ENCODE measurements at regions not wholly inside any gene's neighbourhood (a gene's known extent, or its start where the extent isn't known, plus 50 kb on each side); places are given as distances from the start of the nearest gene placed in this dataset.

DNA sequence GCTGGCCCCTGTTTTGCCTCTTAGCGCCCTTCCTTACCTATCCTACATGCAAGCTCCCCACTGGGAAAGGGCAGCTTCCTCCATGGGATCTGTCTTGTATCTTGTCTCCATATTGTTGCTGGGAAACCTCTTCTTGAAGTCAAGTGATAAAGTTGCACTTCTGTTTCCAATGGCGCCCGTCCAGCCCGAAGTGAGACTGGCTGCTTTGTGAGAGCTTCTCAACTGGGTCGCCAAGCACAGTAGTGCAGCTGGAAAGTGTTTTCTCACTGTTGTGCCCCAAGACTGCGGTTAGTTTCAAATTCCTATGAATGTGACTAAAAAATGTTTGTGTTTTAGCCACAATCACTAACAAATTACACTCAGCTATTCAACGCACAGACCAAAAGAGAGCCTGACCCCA is 506.6 kb upstream of the MPDZ start:
- Mint-ChIP-seq H3K36me3 (no peaks in the 10 kb centered on the region), H3K4me1 (no peaks in the 10 kb centered on the region), H3K27ac (no peak overlapping the region), H3K9me3 (peaks cover 0 to 18% (median 1%) of the 10 kb centered on the region in 8 donors), H3K27me3 (no peaks in the 10 kb centered on the region), H3K4me3 (no peak overlapping the region)
- H3K9me3 ChIP-seq (ENCODE audit: control insufficient read depth in 1 of 2, low read length in 2 of 2) = no peaks in the 10 kb centered on the region
- H3K27me3 ChIP-seq (ENCODE audit: insufficient read depth, low read length) = no peaks in the 10 kb centered on the region
- H3K36me3 ChIP-seq (ENCODE audit: insufficient read depth, low read length) = no peaks in the 10 kb centered on the region
- H3K4me3 ChIP-seq (ENCODE audit: low read length in 2 of 2) = no peak overlapping the region
- CTCF ChIA-PET (ENCODE audit: partially characterized antibody) = no interaction called here
- DNase-seq = no peak
- no peaks in the 10 kb centered on the region for H3K4me1 ChIP-seq (ENCODE audit: insufficient read depth, low read length)
- no peak overlapping the region for H3K27ac ChIP-seq (ENCODE audit: low read depth, low read length)
- intact Hi-C loops (cut with micrococcal nuclease) = no loop called here
- POLR2A ChIA-PET (ENCODE audit: partially characterized antibody) = no interaction called here

DNA sequence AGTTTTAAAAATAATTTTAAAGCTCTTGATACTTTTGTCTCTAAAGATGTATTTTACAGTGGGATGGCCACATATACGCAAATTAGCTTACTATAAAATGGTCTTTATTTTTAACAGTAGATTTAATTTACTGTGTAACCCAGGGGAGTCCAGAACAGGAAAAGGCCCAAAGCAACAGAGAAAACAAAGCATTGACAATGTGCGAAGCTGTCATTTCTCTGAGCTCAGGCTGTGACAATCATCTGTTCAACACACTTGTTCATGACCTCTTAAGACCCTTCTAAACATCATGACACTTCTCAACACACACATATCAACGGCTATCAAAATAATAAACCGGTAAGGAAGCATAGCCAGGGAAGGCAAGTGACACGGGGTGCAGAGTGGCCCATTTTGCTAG is 499.6 kb upstream of the MPDZ start:
- Histone ChIP-seq H3K36me3 (ENCODE audit: insufficient read depth, low read length) (no peaks in the 10 kb centered on the region), H3K27ac (ENCODE audit: low read depth, low read length) (no peak overlapping the region), H3K4me3 (ENCODE audit: low read length in 2 of 2) (no peak overlapping the region), H3K4me1 (ENCODE audit: insufficient read depth, low read length) (no peaks in the 10 kb centered on the region), H3K27me3 (ENCODE audit: insufficient read depth, low read length) (no peaks in the 10 kb centered on the region), H3K9me3 (ENCODE audit: control insufficient read depth in 1 of 2, low read length in 2 of 2) (no peaks in the 10 kb centered on the region)
- Mint-ChIP-seq H3K4me3 (no peak overlapping the region), H3K36me3 (no peaks in the 10 kb centered on the region), H3K27ac (no peak overlapping the region), H3K27me3 (no peaks in the 10 kb centered on the region), H3K4me1 (no peaks in the 10 kb centered on the region), H3K9me3 (peaks cover 0 to 7% (median 2%) of the 10 kb centered on the region in 8 donors)
- POLR2A ChIA-PET (ENCODE audit: partially characterized antibody) = no interaction called here
- intact Hi-C loops (cut with micrococcal nuclease) = no loop called here
- no peak for DNase-seq
- CTCF ChIA-PET (ENCODE audit: partially characterized antibody) = no interaction called here

DNA sequence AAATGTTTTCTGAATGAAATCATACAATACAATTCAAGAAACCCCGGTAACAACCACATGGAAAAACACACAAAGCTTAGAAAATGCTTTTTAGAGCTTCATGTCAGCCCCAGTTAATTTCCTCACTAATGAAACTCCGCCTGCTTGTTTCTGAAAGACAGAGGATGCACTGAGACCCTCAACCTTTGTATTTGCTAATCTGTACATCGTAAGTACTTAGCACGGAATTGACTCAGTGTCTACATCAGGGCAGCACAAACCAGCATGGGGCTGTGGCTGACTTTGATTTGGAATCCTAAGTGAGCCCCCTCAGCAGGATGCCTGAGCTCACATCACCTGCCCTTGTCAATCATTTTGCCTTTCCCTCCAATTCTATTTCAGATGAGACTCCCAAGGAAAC is 499.1 kb upstream of the MPDZ start:
- POLR2A ChIA-PET (ENCODE audit: partially characterized antibody) = no interaction called here
- H3K27ac ChIP-seq (ENCODE audit: low read depth, low read length) = no peak overlapping the region
- DNase-seq = no peak

DNA sequence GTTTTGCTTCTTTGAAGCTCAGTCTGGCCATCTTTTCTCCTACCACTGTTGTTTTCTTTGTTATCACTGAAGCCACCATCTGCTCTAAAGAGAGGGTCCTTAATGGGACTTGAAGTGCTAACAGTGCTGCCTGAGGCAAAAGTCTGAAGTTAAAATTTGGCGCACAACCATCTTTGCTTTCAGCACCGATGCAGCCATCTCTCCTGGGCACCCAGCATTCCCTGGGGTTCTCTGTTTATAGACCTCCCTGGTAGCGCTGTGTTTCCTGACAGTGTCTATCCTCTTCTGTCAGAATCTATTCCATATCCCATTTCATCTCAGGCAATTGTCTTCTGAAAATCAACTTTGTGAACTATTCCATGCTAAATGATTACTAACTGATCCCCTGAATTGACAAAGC is 491.5 kb upstream of the MPDZ start:
- no peak overlapping the region for H3K4me3 Mint-ChIP-seq
- Histone ChIP-seq H3K9me3 (ENCODE audit: control insufficient read depth in 1 of 2, low read length in 2 of 2) (no peaks in the 10 kb centered on the region), H3K4me3 (ENCODE audit: low read length in 2 of 2) (no peak overlapping the region), H3K27ac (ENCODE audit: low read depth, low read length) (no peak overlapping the region), H3K4me1 (ENCODE audit: insufficient read depth, low read length) (no peaks in the 10 kb centered on the region), H3K36me3 (ENCODE audit: insufficient read depth, low read length) (no peaks in the 10 kb centered on the region), H3K27me3 (ENCODE audit: insufficient read depth, low read length) (no peaks in the 10 kb centered on the region)
- intact Hi-C loops (cut with micrococcal nuclease) = no loop called here
- peaks cover 0 to 9% (median 3%) of the 10 kb centered on the region in 8 donors for H3K9me3 Mint-ChIP-seq
- POLR2A ChIA-PET (ENCODE audit: partially characterized antibody) = no interaction called here
- DNase-seq = no peak
- H3K27ac Mint-ChIP-seq = no peak overlapping the region
- CTCF ChIA-PET (ENCODE audit: partially characterized antibody) = no interaction called here
- no peaks in the 10 kb centered on the region for H3K36me3 Mint-ChIP-seq
- H3K4me1 Mint-ChIP-seq = no peaks in the 10 kb centered on the region
- H3K27me3 Mint-ChIP-seq = no peaks in the 10 kb centered on the region

More for the DNA sequence above, 499.1 kb upstream of the MPDZ start:
- H3K4me3 ChIP-seq (ENCODE audit: low read length in 2 of 2) = no peak overlapping the region
- CTCF ChIA-PET (ENCODE audit: partially characterized antibody) = no interaction called here
- H3K4me1 ChIP-seq (ENCODE audit: insufficient read depth, low read length) = no peaks in the 10 kb centered on the region
- no peaks in the 10 kb centered on the region for H3K36me3 ChIP-seq (ENCODE audit: insufficient read depth, low read length)
- Mint-ChIP-seq H3K27ac (no peak overlapping the region), H3K4me3 (no peak overlapping the region), H3K9me3 (peaks cover 0 to 7% (median 2%) of the 10 kb centered on the region in 8 donors), H3K27me3 (no peaks in the 10 kb centered on the region), H3K36me3 (no peaks in the 10 kb centered on the region), H3K4me1 (no peaks in the 10 kb centered on the region)
- intact Hi-C loops (cut with micrococcal nuclease) = no loop called here
- no peaks in the 10 kb centered on the region for H3K27me3 ChIP-seq (ENCODE audit: insufficient read depth, low read length)
- no peaks in the 10 kb centered on the region for H3K9me3 ChIP-seq (ENCODE audit: control insufficient read depth in 1 of 2, low read length in 2 of 2)

DNA sequence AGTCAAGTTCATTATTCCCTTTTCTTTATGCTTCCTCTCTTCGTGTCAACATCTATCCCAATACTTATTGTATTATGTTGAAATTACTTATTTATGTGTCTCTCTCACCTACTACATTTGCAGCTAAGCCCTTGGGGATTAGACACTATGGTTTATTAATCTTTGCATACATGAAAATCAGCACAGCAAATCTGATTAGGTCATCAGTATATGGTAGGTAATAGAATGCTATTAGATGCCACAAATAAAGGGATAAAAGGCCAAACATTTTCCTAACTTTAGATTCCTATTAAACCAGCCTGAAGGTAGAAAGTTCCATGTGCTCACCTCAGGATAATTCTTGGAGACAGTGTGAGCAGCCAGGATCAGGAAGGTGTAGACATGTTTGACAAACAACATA is 490.1 kb upstream of the MPDZ start:
- ChIA-PET CTCF (ENCODE audit: partially characterized antibody) (no interaction called here), POLR2A (ENCODE audit: partially characterized antibody) (no interaction called here)
- Histone ChIP-seq H3K27me3 (ENCODE audit: insufficient read depth, low read length) (no peaks in the 10 kb centered on the region), H3K9me3 (ENCODE audit: control insufficient read depth in 1 of 2, low read length in 2 of 2) (no peaks in the 10 kb centered on the region), H3K4me1 (ENCODE audit: insufficient read depth, low read length) (no peaks in the 10 kb centered on the region), H3K27ac (ENCODE audit: low read depth, low read length) (no peak overlapping the region), H3K4me3 (ENCODE audit: low read length in 2 of 2) (no peak overlapping the region), H3K36me3 (ENCODE audit: insufficient read depth, low read length) (no peaks in the 10 kb centered on the region)
- Mint-ChIP-seq H3K27ac (no peak overlapping the region), H3K27me3 (no peaks in the 10 kb centered on the region), H3K9me3 (peaks cover 0 to 9% (median 1%) of the 10 kb centered on the region in 8 donors), H3K4me3 (no peak overlapping the region), H3K36me3 (no peaks in the 10 kb centered on the region), H3K4me1 (no peaks in the 10 kb centered on the region)
- intact Hi-C loops (cut with micrococcal nuclease) = no loop called here
- DNase-seq = no peak

DNA sequence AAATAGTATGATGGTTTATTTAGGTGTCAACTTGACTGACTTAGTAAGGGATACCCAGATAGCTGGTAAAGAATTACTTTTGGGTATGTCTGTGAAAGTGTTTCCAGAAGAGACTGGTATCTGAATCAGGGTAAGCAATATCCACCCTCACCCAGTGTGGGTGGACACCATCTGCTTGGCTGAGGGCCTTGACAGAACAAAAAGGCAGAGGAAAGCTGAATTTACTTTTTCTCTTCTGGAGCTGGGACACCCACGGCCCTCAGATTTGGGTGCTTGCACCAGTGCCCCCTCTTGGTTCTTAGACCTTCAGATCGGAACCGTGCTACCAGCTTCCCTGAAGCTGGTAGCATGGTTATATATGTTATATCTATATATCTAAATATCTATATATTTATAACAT is 489.5 kb upstream of the MPDZ start:
- Histone ChIP-seq H3K27me3 (ENCODE audit: insufficient read depth, low read length) (no peaks in the 10 kb centered on the region), H3K9me3 (ENCODE audit: control insufficient read depth in 1 of 2, low read length in 2 of 2) (no peaks in the 10 kb centered on the region), H3K4me1 (ENCODE audit: insufficient read depth, low read length) (no peaks in the 10 kb centered on the region), H3K27ac (ENCODE audit: low read depth, low read length) (no peak overlapping the region), H3K4me3 (ENCODE audit: low read length in 2 of 2) (no peak overlapping the region), H3K36me3 (ENCODE audit: insufficient read depth, low read length) (no peaks in the 10 kb centered on the region)
- intact Hi-C loops (cut with micrococcal nuclease) = no loop called here
- Mint-ChIP-seq H3K9me3 (peaks cover 0 to 8% (median 1%) of the 10 kb centered on the region in 8 donors), H3K4me1 (no peaks in the 10 kb centered on the region), H3K27ac (no peak overlapping the region), H3K36me3 (no peaks in the 10 kb centered on the region), H3K4me3 (no peak overlapping the region), H3K27me3 (no peaks in the 10 kb centered on the region)
- ChIA-PET CTCF (ENCODE audit: partially characterized antibody) (no interaction called here), POLR2A (ENCODE audit: partially characterized antibody) (no interaction called here)
- no peak for DNase-seq

DNA sequence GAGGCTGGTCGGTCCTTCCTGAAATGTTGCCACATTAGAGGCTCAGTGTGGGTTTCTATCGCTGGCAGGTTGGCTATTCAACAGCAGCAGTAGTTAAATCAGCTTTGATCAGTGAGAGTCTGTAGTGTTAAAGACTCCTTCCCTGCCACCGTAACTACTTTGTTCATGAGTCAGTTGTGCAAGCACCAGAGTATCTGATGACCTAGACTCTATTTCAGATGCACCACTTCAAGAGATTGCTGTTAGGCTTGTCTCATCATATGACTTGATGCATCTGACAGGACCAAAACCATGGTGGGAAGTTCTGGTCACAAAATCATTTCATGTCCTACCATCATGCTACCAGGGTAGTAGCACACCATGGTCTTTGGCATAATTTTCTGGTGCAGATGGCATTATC is 482.7 kb upstream of the MPDZ start:
- H3K4me3 ChIP-seq (ENCODE audit: low read length in 2 of 2) = no peak overlapping the region
- H3K36me3 ChIP-seq (ENCODE audit: insufficient read depth, low read length) = no peaks in the 10 kb centered on the region
- ChIA-PET POLR2A (ENCODE audit: partially characterized antibody) (no interaction called here), CTCF (ENCODE audit: partially characterized antibody) (no interaction called here)
- intact Hi-C loops (cut with micrococcal nuclease) = no loop called here
- H3K9me3 Mint-ChIP-seq = peaks cover 0 to 11% (median 0%) of the 10 kb centered on the region in 8 donors
- H3K4me1 ChIP-seq (ENCODE audit: insufficient read depth, low read length) = no peaks in the 10 kb centered on the region
- no peak overlapping the region for H3K27ac Mint-ChIP-seq
- H3K4me1 Mint-ChIP-seq = no peaks in the 10 kb centered on the region
- no peaks in the 10 kb centered on the region for H3K36me3 Mint-ChIP-seq
- no peaks in the 10 kb centered on the region for H3K27me3 ChIP-seq (ENCODE audit: insufficient read depth, low read length)
- H3K9me3 ChIP-seq (ENCODE audit: control insufficient read depth in 1 of 2, low read length in 2 of 2) = no peaks in the 10 kb centered on the region
- no peak for DNase-seq
- H3K4me3 Mint-ChIP-seq = no peak overlapping the region
- H3K27ac ChIP-seq (ENCODE audit: low read depth, low read length) = no peak overlapping the region
- no peaks in the 10 kb centered on the region for H3K27me3 Mint-ChIP-seq

DNA sequence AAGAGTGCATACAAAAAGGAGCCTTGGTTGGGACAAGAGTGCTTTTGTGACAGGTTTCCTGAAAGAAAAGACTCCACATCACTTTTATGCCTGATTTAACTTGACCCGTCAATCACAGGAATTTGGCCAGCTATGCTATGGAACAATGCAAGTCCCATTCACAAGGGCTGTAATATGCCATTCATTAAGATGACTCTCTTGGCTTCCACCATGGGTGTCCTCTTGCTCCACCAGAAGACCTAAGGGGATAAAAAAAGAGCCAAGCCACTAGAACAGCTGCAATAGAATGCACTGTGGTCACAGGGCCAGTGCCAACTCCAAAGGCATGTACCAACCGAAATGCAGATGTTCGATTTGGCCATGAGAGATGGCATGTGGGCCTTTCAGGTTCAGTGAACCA is 480.1 kb upstream of the MPDZ start:
- Mint-ChIP-seq H3K27me3 (no peaks in the 10 kb centered on the region), H3K9me3 (peaks cover 0 to 9% (median 1%) of the 10 kb centered on the region in 8 donors), H3K4me1 (no peaks in the 10 kb centered on the region), H3K36me3 (no peaks in the 10 kb centered on the region), H3K4me3 (no peak overlapping the region), H3K27ac (no peak overlapping the region)
- no peaks in the 10 kb centered on the region for H3K36me3 ChIP-seq (ENCODE audit: insufficient read depth, low read length)
- H3K4me3 ChIP-seq (ENCODE audit: low read length in 2 of 2) = no peak overlapping the region
- H3K27me3 ChIP-seq (ENCODE audit: insufficient read depth, low read length) = no peaks in the 10 kb centered on the region
- CTCF ChIA-PET (ENCODE audit: partially characterized antibody) = no interaction called here
- POLR2A ChIA-PET (ENCODE audit: partially characterized antibody) = no interaction called here
- no peaks in the 10 kb centered on the region for H3K9me3 ChIP-seq (ENCODE audit: control insufficient read depth in 1 of 2, low read length in 2 of 2)
- intact Hi-C loops (cut with micrococcal nuclease) = no loop called here
- H3K27ac ChIP-seq (ENCODE audit: low read depth, low read length) = no peak overlapping the region
- H3K4me1 ChIP-seq (ENCODE audit: insufficient read depth, low read length) = no peaks in the 10 kb centered on the region
- no peak for DNase-seq

Measured in CD4-positive, alpha-beta memory T cell (primary cell).